ENCODE measurements at regions not wholly inside any gene's neighbourhood (a gene's known extent, or its start where the extent isn't known, plus 50 kb on each side); places are given as distances from the start of the nearest gene placed in this dataset.

GRCh38 chr6:56807326-56807988 is 147.4 kb upstream of the BEND6 start:
- TF ChIP-seq POLR2AphosphoS5 (IDR thresholded peaks at IDR 0.05) (no peak), EP300 (IDR thresholded peaks at IDR 0.05) (no peak), POLR2A (IDR thresholded peaks at IDR 0.05) (no peak), CTCF (IDR thresholded peaks at IDR 0.05) (no peak)
- Histone ChIP-seq H3K9me3 (no peaks in the 10 kb centered on the region), H3K27me3 (no peaks in the 10 kb centered on the region), H3K27ac (no peak overlapping the region), H3K36me3 (no peaks in the 10 kb centered on the region), H3K4me1 (peaks cover 0 to 5% (median 0%) of the 10 kb centered on the region in 4 donors), H3K4me3 (no peak overlapping the region)
- WGBS, 2 donors: 86 to 93% methylated on average over 4 of the region's 4 CpGs
- DNase-seq (no peak), ATAC-seq (ENCODE audit: low FRiP score in 2 of 2) (no peak)

- no peak for DNase-seq
- Histone ChIP-seq H3K9me3 (no peaks in the 10 kb centered on the region), H3K36me3 (no peaks in the 10 kb centered on the region)
Measured at GRCh38 chr6:56806368-56806767, 148.5 kb upstream of the BEND6 start.

GRCh38 chr6:56804996-56805395 is 149.9 kb upstream of the BEND6 start:
- Histone ChIP-seq H3K4me3 (no peak overlapping the region), H3K27me3 (no peaks in the 10 kb centered on the region), H3K9me3 (no peaks in the 10 kb centered on the region), H3K36me3 (no peaks in the 10 kb centered on the region), H3K4me1 (peaks cover 0 to 5% (median 0%) of the 10 kb centered on the region in 4 donors), H3K27ac (no peak overlapping the region)
- DNase-seq (no peak), ATAC-seq (ENCODE audit: low FRiP score in 2 of 2) (no peak)
- 35 to 43% methylated on average over 1 of the region's 1 CpG for WGBS, 2 donors
- TF ChIP-seq POLR2A (IDR thresholded peaks at IDR 0.05) (no peak), POLR2AphosphoS5 (IDR thresholded peaks at IDR 0.05) (no peak), EP300 (IDR thresholded peaks at IDR 0.05) (no peak), CTCF (IDR thresholded peaks at IDR 0.05) (no peak)

More at GRCh38 chr6:56806368-56806767, 148.5 kb upstream of the BEND6 start:
- no peak for ATAC-seq (ENCODE audit: low FRiP score in 2 of 2)
- H3K27me3 ChIP-seq: no peaks in the 10 kb centered on the region
- no peak for TF ChIP-seq POLR2AphosphoS5 (IDR thresholded peaks at IDR 0.05)
- WGBS, 2 donors: 79 to 96% methylated on average over 1 of the region's 1 CpG
- H3K4me1 ChIP-seq: peaks cover 0 to 5% (median 0%) of the 10 kb centered on the region in 4 donors
- H3K27ac ChIP-seq: no peak overlapping the region
- no peak overlapping the region for H3K4me3 ChIP-seq

- 63 to 75% methylated on average over 2 of the region's 2 CpGs for WGBS, 2 donors
- no peak for DNase-seq
Measured at GRCh38 chr6:56803594-56803993, 151.3 kb upstream of the BEND6 start.

GRCh38 chr6:56802584-56802983 is 152.3 kb upstream of the BEND6 start:
- DNase-seq (no peak), ATAC-seq (ENCODE audit: low FRiP score in 2 of 2) (no peak)
- Histone ChIP-seq H3K4me3 (no peak overlapping the region), H3K4me1 (peaks cover 0 to 5% (median 0%) of the 10 kb centered on the region in 4 donors), H3K27ac (no peak overlapping the region), H3K27me3 (no peaks in the 10 kb centered on the region), H3K9me3 (no peaks in the 10 kb centered on the region), H3K36me3 (no peaks in the 10 kb centered on the region)
- 19 to 39% methylated on average over 2 of the region's 2 CpGs for WGBS, 2 donors
- TF ChIP-seq POLR2A (IDR thresholded peaks at IDR 0.05): no peak
- TF ChIP-seq EP300 (IDR thresholded peaks at IDR 0.05): no peak
- no peak for TF ChIP-seq POLR2AphosphoS5 (IDR thresholded peaks at IDR 0.05)
- no peak for TF ChIP-seq CTCF (IDR thresholded peaks at IDR 0.05)

More at GRCh38 chr6:56803594-56803993, 151.3 kb upstream of the BEND6 start:
- no peak overlapping the region for H3K27ac ChIP-seq
- no peaks in the 10 kb centered on the region for H3K27me3 ChIP-seq
- ATAC-seq (ENCODE audit: low FRiP score in 2 of 2): no peak
- no peaks in the 10 kb centered on the region for H3K9me3 ChIP-seq
- TF ChIP-seq CTCF (IDR thresholded peaks at IDR 0.05) (no peak), POLR2AphosphoS5 (IDR thresholded peaks at IDR 0.05) (no peak), POLR2A (IDR thresholded peaks at IDR 0.05) (no peak), EP300 (IDR thresholded peaks at IDR 0.05) (no peak)
- H3K4me3 ChIP-seq: no peak overlapping the region
- peaks cover 0 to 5% (median 0%) of the 10 kb centered on the region in 4 donors for H3K4me1 ChIP-seq
- H3K36me3 ChIP-seq: no peaks in the 10 kb centered on the region

All from upper lobe of left lung (tissue), 6 donors.